GM12892 (cell line): ENCODE measurements at regions not wholly inside any gene's neighbourhood (a gene's known extent, or its start where the extent isn't known, plus 50 kb on each side); places are given as distances from the start of the nearest gene placed in this dataset.

Source experiments
- POLR2A ChIP-seq: IDR thresholded peaks from 2 replicates; pipeline ENCODE4 v1.6.1; 2011; ENCODE audit warnings: low read depth, low read length, control low read depth
- POLR2AphosphoS5 ChIP-seq: IDR thresholded peaks from 2 replicates; pipeline ENCODE4 v1.6.1; 2011; ENCODE audit warnings: low read depth, low read length, control low read depth
- TAF1 ChIP-seq: IDR thresholded peaks from 2 replicates; pipeline ENCODE4 v1.6.1; 2011; ENCODE audit warnings: low read depth, mild to moderate bottlenecking, control low read depth, low read length, borderline replicate concordance

- TF ChIP-seq POLR2AphosphoS5 (no peak), POLR2A (no peak), TAF1 (no peak)
Measured at GRCh38 chr15:69829974-69830373, 267.7 kb downstream of the TLE3 start.
